HCT116 (cell line): ENCODE measurements at regions not wholly inside any gene's neighbourhood (a gene's known extent, or its start where the extent isn't known, plus 50 kb on each side); places are given as distances from the start of the nearest gene placed in this dataset.

Experiments
- ATAC-seq: fragments of 200-7000 bp; cut with Tn5 transposase; 2 replicates; pipeline ENCODE4 v1.9.1; 2020; ENCODE audit warnings: mild to moderate bottlenecking, moderate library complexity
- BruUV-seq: library from RNA; stranded (reverse); fragments of 400-500 nt; replicated peaks from 2 replicates; lab custom pipeline; 2021; lab: Mats Ljungman, UMichigan
- CTCF ChIA-PET: fragments of 300-600 bp; sonication (Branson Sonifier 250); formaldehyde crosslinking; loops from one replicate; lab custom pipeline; 2021; ENCODE audit warnings: antibody characterized with exemption; lab: Charles Lee
- POLR2A ChIA-PET: fragments of 300-600, 350-600 bp; sonication (Branson Sonifier 250); formaldehyde crosslinking; loops from one replicate; lab custom pipeline; 2021; ENCODE audit warnings: antibody characterized with exemption; lab: Charles Lee
- RAD21 ChIA-PET, 2 experiments: fragments of 300-600 bp; sonication (Branson Sonifier 250); formaldehyde crosslinking; loops; one replicate each; lab custom pipeline; 2023; ENCODE audit warnings: low total read pairs in 2 of 2; ENCODE audit not compliant: uncharacterized antibody in 2 of 2, unreplicated experiment in 2 of 2, low non-redundant PET in 1 of 2; lab: Charles Lee
- DNase-seq: peaks from one replicate; pipeline ENCODE4 v3.0.0-alpha.2; 2010; ENCODE audit warnings: low read depth, low spot score
- H2AFZ ChIP-seq: fragments of 200-600 bp; shearing (Covaris generic), sonication (generic); 2 replicates; pipeline ENCODE4 v1.6.1; 2017; ENCODE audit warnings: low read depth, mixed run types, mixed read lengths, antibody characterized with exemption, low read length; ENCODE audit not compliant: poor library complexity, severe bottlenecking
- H3K27ac ChIP-seq: 2 replicates; pipeline ENCODE4 v1.5.1; 2012; ENCODE audit warnings: low read depth, low read length
- H3K27me3 ChIP-seq: fragments of 200-600 bp; sonication (generic); 2 replicates; pipeline ENCODE4 v1.6.1; 2016; ENCODE audit warnings: mixed run types, low read length, mixed read lengths; ENCODE audit not compliant: insufficient read depth
- H3K36me3 ChIP-seq, 2 experiments: fragments of 200-500 bp in 1 of 2; fragments of 200-600 bp in 1 of 2; sonication (Bioruptor generic) in 1 of 2; sonication (generic) in 1 of 2; 2 replicates each; pipeline versions ENCODE4 v1.5.1 to v1.6.1; 2014 to 2016; ENCODE audit warnings: low read length in 2 of 2, inconsistent platforms in 1 of 2, mixed read lengths in 1 of 2, mixed run types in 1 of 2; ENCODE audit not compliant: insufficient read depth in 2 of 2, control insufficient read depth in 1 of 2
- H3K4me1 ChIP-seq, 2 experiments: fragments of 200-600 bp in 1 of 2; sonication (generic) in 1 of 2; 2 replicates each; pipeline versions ENCODE4 v1.5.1 to v1.6.1; 2012 to 2017; ENCODE audit warnings: low read length in 2 of 2, inconsistent platforms in 1 of 2, mild to moderate bottlenecking in 1 of 2, mixed read lengths in 1 of 2, mixed run types in 1 of 2, moderate library complexity in 1 of 2; ENCODE audit not compliant: insufficient read depth in 2 of 2, control insufficient read depth in 1 of 2
- H3K4me2 ChIP-seq: fragments of 200-600 bp; sonication (generic); 2 replicates; pipeline ENCODE4 v1.6.1; 2017; ENCODE audit warnings: mixed run types, low read length, mixed read lengths
- H3K4me3 ChIP-seq, 2 experiments: fragments of 200-600 bp in 1 of 2; sonication (generic) in 1 of 2; replicated peaks in 1 of 2; 2 replicates each; pipeline ENCODE4 v1.5.1; 2011 to 2016; ENCODE audit warnings: low read length in 2 of 2, control low read depth in 1 of 2, low read depth in 1 of 2, mild to moderate bottlenecking in 1 of 2, mixed read lengths in 1 of 2, mixed run types in 1 of 2
- H3K79me2 ChIP-seq: fragments of 200-600 bp; sonication (generic); 2 replicates; pipeline ENCODE4 v1.6.1; 2017; ENCODE audit warnings: mild to moderate bottlenecking, mixed run types, low read length, moderate library complexity, mixed read lengths; ENCODE audit not compliant: insufficient read depth
- H3K9ac ChIP-seq: fragments of 200-600 bp; sonication (generic); 2 replicates; pipeline ENCODE4 v1.6.1; 2016; ENCODE audit warnings: low read length, mixed read lengths
- H3K9me2 ChIP-seq: fragments of 200-600 bp; sonication (generic), shearing (Covaris generic); 2 replicates; pipeline ENCODE4 v1.6.1; 2017; ENCODE audit warnings: mixed run types, mild to moderate bottlenecking, moderate library complexity; ENCODE audit not compliant: insufficient read depth
- H3K9me3 ChIP-seq, 2 experiments: fragments of 200-500 bp in 1 of 2; fragments of 200-600 bp in 1 of 2; sonication (Bioruptor generic) in 1 of 2; sonication (generic) in 1 of 2; 2 replicates each; pipeline ENCODE4 v1.6.1; 2014 to 2017; ENCODE audit warnings: low read length in 2 of 2, mixed read lengths in 2 of 2, inconsistent platforms in 1 of 2, low read depth in 1 of 2, mild to moderate bottlenecking in 1 of 2, mixed run types in 1 of 2, moderate library complexity in 1 of 2; ENCODE audit not compliant: control insufficient read depth in 1 of 2, insufficient read depth in 1 of 2
- H4K20me1 ChIP-seq: fragments of 200-600 bp; sonication (generic), shearing (Covaris generic); 2 replicates; pipeline ENCODE4 v1.6.1; 2017; ENCODE audit warnings: mixed run types, mild to moderate bottlenecking, moderate library complexity; ENCODE audit not compliant: insufficient read depth
- CBX3 ChIP-seq: IDR thresholded peaks from 2 replicates; pipeline ENCODE4 v1.6.1; 2012; ENCODE audit warnings: low read depth
- CEBPB ChIP-seq: IDR thresholded peaks from 2 replicates; pipeline ENCODE4 v1.6.1; 2012; ENCODE audit warnings: low read depth
- EGR1 ChIP-seq: IDR thresholded peaks from 2 replicates; pipeline ENCODE4 v1.6.1; 2012; ENCODE audit warnings: low read depth
- EZH2phosphoT487 ChIP-seq: fragments of 200-600 bp; IDR thresholded peaks from 2 replicates; pipeline ENCODE4 v1.6.1; 2018; ENCODE audit warnings: antibody characterized with exemption, borderline replicate concordance
- JUND ChIP-seq: IDR thresholded peaks from 2 replicates; pipeline ENCODE4 v1.6.1; 2012
- POLR2A ChIP-seq: IDR thresholded peaks from 2 replicates; pipeline ENCODE4 v1.7.0; 2011; ENCODE audit warnings: borderline replicate concordance; ENCODE audit not compliant: insufficient read depth, insufficient read length; ENCODE audit errors: extremely low read depth
- REST ChIP-seq: IDR thresholded peaks from 2 replicates; pipeline ENCODE4 v1.6.1; 2012; ENCODE audit warnings: low read depth
- SRF ChIP-seq: IDR thresholded peaks from 2 replicates; pipeline ENCODE4 v1.6.1; 2012; ENCODE audit warnings: low read depth
- ZBTB33 ChIP-seq: IDR thresholded peaks from 2 replicates; pipeline ENCODE4 v1.6.1; 2011; ENCODE audit warnings: mild to moderate bottlenecking, low read length, moderate library complexity; ENCODE audit not compliant: insufficient replicate concordance; ENCODE audit errors: extremely low read depth
- ZNF274 ChIP-seq: fragments of 200-500 bp; sonication (Bioruptor generic); IDR thresholded peaks from 2 replicates; pipeline ENCODE4 v1.6.1; 2014; ENCODE audit warnings: mild to moderate bottlenecking, low read depth, low read length, inconsistent platforms
- intact Hi-C: fragments of 100-400 bp; cut with micrococcal nuclease; formaldehyde crosslinking; loops from 2 replicates; pipeline ENCODE4 v1.10.0; 2022
- TF ChIP-seq, protein P1 (sequence below), 3 experiments: fragments of 200-600 bp in 1 of 3; sonication (generic) in 1 of 3; IDR thresholded peaks in 2 of 3; conservative IDR thresholded peaks in 1 of 3; 2 replicates each; pipeline ENCODE4 v1.5.1; 2012 to 2017; ENCODE audit warnings: low read depth in 2 of 3, low read length in 2 of 3, antibody characterized with exemption in 1 of 3, borderline replicate concordance in 1 of 3, control low read depth in 1 of 3, mild to moderate bottlenecking in 1 of 3, mixed read lengths in 1 of 3, mixed run types in 1 of 3, moderate library complexity in 1 of 3; ENCODE audit not compliant: insufficient read depth in 1 of 3

GRCh38 chr4:14615671-14616070 lies 386.6 kb upstream of the CPEB2 start:
- Histone ChIP-seq H3K36me3 (no peaks in the 10 kb centered on the region), H3K4me2 (no peak overlapping the region), H3K4me1 (no peaks in the 10 kb centered on the region), H3K27ac (no peak overlapping the region), H3K9me2 (no peaks in the 10 kb centered on the region), H3K4me3 (no peak overlapping the region), H3K9me3 (no peaks in the 10 kb centered on the region; a peak in 2 of 4 replicates), H3K79me2 (no peaks in the 10 kb centered on the region), H4K20me1 (no peaks in the 10 kb centered on the region), H3K27me3 (no peaks in the 10 kb centered on the region), H3K9ac (no peak overlapping the region), H2AFZ (no peak overlapping the region)
- POLR2A ChIA-PET: no interaction called here
- CTCF ChIA-PET: no interaction called here
- BruUV-seq: no TSS peak
- RAD21 ChIA-PET: no interaction called here
- DNase-seq: no peak
- ATAC-seq: no peak
- TF ChIP-seq CBX3 (no peak), CEBPB (no peak), EGR1 (no peak), POLR2A (no peak), REST (no peak), SRF (no peak), ZBTB33 (no peak), ZNF274 (no peak), EZH2phosphoT487 (no peak), JUND (no peak)
- TF ChIP-seq, protein P1, sequence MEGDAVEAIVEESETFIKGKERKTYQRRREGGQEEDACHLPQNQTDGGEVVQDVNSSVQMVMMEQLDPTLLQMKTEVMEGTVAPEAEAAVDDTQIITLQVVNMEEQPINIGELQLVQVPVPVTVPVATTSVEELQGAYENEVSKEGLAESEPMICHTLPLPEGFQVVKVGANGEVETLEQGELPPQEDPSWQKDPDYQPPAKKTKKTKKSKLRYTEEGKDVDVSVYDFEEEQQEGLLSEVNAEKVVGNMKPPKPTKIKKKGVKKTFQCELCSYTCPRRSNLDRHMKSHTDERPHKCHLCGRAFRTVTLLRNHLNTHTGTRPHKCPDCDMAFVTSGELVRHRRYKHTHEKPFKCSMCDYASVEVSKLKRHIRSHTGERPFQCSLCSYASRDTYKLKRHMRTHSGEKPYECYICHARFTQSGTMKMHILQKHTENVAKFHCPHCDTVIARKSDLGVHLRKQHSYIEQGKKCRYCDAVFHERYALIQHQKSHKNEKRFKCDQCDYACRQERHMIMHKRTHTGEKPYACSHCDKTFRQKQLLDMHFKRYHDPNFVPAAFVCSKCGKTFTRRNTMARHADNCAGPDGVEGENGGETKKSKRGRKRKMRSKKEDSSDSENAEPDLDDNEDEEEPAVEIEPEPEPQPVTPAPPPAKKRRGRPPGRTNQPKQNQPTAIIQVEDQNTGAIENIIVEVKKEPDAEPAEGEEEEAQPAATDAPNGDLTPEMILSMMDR (IDR thresholded peaks at IDR 0.05 in 2 of 3, conservative IDR thresholded peaks at IDR 0.05 in 1 of 3; ENCODE audit: borderline replicate concordance in 1 of 3, insufficient read depth in 1 of 3, low read depth in 2 of 3, low read length in 2 of 3): no peak
- intact Hi-C loops: no loop called here
